AG08396 (cell line): ENCODE measurements at regions not wholly inside any gene's neighbourhood (a gene's known extent, or its start where the extent isn't known, plus 50 kb on each side); places are given as distances from the start of the nearest gene placed in this dataset.
A peak's percentile ranks its signal among the peaks of the same experiment; 100 is the strongest.

Experiments used
- DNase-seq: peaks from one replicate; pipeline ENCODE4 v3.0.0; 2012; ENCODE audit warnings: low spot score, mixed read lengths

DNA sequence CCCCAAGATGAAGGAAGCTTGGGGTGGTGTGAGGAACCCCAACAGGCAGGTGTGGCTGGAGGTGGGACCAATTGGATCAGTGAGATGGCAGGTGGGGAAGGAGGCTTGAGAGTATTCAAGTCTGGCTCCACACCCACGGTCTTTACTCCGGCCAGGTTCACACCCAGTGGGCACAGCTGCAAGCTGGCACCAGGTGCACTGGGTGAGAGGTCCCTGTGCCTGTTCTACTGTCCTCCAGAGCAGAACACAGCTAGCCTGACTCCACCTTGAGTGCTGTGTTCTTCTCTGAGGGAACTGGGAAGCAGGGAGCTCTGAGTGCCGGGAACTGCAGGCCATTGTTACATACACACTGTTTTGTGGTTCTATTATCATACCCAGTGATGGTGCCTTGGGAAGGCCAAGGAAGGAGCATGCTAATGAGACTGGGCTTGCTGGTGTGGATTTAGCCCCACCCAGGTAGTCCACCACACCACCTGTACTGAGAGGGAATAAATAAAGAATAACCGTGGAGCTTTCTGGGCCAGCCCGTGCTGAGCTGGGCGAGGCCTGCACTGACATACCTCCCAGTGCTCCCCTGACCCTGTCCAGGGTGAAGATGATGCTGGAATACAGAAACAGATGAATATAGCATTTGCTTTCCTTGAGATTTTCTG lies 93.4 kb downstream of the ABHD5 start:
- DNase-seq = no peak

DNA sequence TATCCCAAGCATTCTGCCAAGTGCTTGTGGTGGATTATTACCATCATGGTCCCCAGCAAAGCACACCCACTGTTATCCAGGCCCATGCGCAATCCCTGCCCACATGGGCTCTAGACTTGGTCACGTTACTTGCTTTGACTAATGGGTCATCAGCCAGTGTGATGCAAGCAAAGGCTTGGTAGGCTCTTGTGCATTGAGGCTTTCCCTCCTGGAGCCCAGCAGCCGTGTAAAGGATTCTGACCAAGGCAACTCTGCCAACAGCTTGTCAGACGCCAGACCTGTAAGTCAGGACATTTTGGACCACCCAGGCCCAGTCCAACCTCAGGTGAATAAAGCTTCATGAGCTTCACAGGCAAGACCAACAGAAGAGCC lies 93.9 kb downstream of the ABHD5 start:
- DNase-seq = no peak

DNA sequence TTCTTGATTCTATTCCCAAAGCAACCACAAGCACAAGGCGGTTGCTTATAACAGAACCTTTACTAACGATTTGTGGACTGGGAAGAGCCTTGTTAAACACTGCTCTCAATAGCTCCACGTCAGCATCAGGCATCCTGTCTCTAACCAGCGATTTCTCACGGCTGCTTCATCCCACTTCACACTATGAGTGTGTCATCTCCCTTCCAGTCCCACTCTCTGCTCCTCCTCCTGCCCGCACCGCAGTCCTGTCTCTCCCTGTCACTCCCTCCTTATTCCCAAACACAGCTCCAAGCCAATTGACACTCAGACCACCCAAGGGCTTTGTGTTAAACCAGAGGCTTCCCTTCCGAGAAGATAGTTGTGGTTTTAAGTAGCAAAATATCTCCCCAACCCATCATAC lies 94.8 kb downstream of the ABHD5 start:
- no peak for DNase-seq

DNA sequence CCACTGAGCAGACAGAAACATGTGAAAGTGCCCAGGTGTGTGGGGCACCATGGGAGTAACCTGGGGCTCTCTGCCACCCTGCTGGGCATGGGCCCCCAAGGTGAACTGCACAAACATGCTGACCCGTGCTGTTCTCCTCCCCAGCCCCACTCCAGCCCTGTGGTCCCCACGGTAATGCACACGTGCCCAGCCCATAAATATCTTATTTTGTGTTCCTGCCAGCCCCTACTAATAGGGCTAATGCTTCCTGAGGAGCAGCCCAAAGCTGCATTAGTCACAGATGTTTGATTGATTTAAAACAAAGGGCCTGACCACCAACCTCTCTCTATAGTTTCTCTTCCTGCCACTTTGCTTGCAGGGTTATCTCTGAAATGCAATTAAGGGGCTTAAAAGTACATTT lies 95.4 kb downstream of the ABHD5 start:
- DNase-seq = no peak

DNA sequence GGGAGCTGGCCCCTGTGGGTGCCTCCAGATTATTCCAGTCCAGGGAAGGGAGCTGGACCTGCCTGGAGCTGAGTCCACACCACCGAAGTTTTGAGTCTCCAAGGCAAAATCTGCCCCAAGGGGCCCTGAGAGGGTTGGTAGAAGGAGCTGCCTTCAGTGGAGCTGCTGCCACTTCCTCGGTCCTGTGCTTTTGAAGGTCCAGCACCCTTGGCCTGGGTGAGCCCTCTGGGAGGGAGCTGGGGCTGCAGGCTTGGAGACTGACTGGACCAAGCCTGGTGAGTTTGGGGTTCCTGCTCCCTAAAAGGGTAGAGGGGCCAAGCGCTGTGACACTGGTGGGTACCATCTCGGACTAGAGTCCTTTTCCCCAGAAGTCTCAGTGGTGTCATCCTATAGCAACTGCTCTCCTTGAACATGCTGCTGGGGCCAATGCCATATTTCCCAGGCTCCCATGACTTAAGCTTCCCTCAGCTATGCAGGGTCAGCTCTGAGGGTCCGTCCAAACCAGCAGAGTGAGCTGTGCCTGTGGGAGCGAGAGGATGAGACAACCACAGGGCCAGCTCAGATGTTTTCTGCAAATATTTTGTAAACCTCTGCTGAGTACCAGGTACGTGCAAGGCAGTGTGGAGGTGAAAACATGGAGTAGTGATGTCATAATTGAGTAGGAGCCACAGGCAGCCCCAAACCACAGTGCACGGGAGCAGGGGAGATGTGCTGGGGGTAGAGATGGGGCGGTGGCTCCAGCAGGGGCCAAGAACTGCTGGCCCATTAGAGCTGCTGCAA lies 96.0 kb downstream of the ABHD5 start:
- no peak for DNase-seq

DNA sequence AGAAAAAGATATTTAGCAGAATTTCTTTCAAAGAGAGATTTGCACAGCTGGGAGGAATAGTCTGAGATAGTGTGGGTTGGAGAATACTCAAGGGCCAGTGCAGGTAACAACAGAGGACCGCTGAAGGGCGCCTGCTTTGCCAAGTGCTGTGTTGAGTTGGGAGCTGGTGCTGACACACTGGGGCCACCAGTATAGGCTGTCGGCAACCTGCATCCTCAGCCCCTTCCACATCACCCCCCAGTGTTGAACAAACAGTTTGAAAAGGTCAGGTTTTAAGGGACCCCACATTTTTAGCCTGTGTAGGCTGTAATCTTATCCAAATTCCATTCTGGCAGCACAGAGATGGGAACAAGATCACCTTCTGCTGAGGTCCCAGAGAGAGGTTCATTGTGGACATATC lies 96.6 kb downstream of the ABHD5 start:
- no peak for DNase-seq

- DNase-seq = no peak
These were observed 98.3 kb downstream of the ABHD5 start for GRCh38 chr3:43789028-43789427.

- DNase-seq = no peak
These were observed 99.3 kb downstream of the ABHD5 start for GRCh38 chr3:43790060-43790459.

DNA sequence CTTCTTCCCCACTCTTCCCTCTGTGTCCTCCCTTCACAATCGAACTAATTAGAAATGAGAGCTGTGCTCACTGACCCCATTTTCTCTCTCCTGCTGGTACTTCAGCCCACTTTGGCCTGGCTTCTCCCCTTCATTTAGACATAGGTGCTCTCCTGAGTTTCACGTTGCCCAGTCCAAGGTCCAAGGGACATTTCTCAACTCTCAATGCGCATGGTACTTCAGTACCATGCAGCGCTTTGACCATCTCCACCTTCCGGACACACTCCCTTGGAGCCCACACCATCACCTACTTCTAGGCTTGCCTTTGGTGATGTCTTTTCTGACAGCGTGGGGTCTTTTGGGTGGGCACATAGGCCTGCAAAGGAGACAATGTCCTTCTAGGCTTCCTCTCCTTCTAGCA lies 99.7 kb downstream of the ABHD5 start:
- no peak for DNase-seq

GRCh38 chr3:43791246-43791645 lies 100.5 kb downstream of the ABHD5 start:
- DNase-seq = no peak

DNA sequence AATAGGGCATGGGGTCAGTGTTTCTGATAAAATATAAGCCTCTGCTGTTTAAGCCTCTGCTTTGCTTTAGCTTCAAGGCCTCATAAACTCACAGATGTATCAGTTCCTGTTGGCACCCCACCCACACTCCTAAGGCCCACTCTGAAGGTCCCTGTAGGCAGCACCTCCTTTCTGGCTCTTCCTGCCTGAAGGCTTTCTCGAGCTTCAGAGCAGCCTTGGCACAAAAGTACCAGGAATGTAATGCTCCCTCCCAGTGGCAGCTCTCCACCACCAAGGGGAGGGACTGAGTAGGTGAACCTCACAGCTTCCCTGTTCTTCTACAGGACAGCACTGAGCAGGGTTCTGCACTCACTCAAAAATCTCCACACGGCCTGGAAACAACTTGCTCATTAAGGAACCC lies 102.2 kb downstream of the ABHD5 start:
- no peak for DNase-seq

DNA sequence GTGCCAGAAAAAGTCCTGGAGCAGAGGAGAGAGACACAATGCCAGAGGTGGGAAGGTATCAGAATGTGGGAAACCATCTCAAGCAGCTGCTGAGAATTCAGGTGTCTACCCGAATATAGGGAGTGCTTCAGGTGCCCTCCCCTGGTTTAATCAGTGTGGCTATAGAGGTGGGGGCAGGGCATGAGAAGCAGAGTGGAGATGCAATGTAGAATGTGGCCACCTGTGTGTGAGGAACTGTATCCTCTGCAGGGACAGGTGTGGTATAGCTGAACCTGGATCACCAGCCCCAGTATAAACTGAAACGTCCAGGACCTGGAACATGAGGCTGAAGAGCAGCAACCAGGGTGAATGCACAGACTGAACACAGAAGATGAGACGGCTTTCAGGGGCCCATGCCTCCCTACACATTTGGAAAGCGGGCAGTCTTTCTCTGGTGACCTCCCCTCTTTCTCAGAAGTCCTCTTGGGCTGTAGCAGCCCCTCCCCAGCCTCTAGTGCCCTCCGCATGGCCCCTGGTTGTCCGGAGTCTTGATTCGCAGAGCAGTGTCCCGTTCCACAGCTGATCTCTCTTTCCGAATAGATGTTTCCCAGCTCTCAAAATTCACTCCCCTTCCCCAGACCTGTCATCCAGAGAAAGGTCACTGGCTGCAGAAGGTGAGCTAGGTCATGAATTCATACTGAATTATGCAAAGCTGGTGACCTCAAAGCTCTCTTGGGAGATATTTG lies 103.1 kb downstream of the ABHD5 start:
- no peak for DNase-seq

- DNase-seq = peak; percentile 26
These were observed 104.0 kb downstream of the ABHD5 start for GRCh38 chr3:43794776-43795175.

DNA sequence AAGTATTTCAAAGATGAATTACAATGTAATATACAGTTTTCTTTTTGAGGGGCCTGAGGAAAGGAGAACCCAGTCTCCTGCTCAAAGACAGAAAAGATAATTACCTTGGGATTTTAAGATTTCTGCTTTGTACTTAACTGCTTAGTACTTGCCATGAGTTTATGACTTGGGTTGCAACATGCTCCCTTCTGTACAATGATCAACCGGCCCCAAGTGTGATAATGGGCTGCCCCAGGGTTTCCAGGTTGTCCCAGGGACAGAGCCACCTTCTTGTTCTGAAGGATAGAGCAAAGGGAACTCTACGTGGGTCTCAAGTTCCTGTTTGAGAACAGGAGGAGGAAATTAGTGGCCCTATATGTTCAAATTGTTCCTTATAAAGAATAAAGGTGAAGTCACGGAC lies 104.8 kb downstream of the ABHD5 start:
- DNase-seq = no peak

- no peak for DNase-seq
These were observed 105.4 kb downstream of the ABHD5 start for GRCh38 chr3:43796041-43796596.

- no peak for DNase-seq
These were observed 107.1 kb downstream of the ABHD5 start for GRCh38 chr3:43797794-43798193.

GRCh38 chr3:43810797-43811196 lies 120.1 kb downstream of the ABHD5 start:
- DNase-seq = no peak

DNA sequence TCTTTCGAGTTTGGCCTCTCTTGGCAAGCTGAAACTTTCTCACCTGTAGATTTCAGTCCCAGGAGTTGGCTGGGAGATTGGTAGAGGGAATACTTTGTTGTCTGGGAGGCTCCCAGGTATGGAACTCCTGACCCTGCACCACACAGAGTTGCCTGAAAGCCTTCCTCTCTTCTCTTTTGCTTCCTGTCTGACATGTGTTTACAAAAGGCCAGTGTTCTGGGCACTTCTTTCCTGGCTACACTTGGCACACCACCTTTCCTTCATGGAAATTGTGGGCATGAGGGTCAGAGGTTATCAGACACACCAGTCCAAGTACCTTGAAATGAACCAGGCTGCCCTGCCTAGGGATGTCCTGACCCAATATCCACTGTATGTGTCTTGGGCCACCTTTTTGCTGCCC lies 123.7 kb downstream of the ABHD5 start:
- no peak for DNase-seq

- DNase-seq = no peak
These were observed 125.6 kb downstream of the ABHD5 start for GRCh38 chr3:43816372-43816771.

GRCh38 chr3:43817064-43817463 lies 126.3 kb downstream of the ABHD5 start:
- DNase-seq = no peak

GRCh38 chr3:43817825-43818224 lies 127.1 kb downstream of the ABHD5 start:
- DNase-seq = no peak

DNA sequence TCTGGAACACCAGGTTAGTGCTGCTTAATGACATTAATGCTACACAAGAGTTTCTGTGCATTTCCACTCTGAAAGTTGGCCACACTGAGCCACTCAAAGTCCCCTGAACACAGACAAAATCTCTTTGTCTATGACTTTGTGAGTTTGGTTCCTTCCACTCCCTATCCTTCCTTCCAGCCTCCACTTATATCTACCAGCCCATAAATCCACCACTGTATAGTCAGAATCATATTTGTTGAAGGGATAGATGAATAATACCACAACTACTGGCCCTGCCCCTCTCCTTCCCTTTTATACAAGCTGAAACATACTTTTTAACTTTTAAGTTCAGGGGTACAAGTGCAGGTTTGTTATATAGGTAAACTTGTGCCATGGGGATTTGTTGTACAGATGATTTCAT lies 127.5 kb downstream of the ABHD5 start:
- no peak for DNase-seq
